Lung (tissue), 11 donors: ENCODE measurements at regions not wholly inside any gene's neighbourhood (a gene's known extent, or its start where the extent isn't known, plus 50 kb on each side); places are given as distances from the start of the nearest gene placed in this dataset.

Experiments
- ATAC-seq: fragments of 200-7000 bp; cut with Tn5 transposase; one replicate; pipeline ENCODE4 v1.9.1; 2020; ENCODE audit warnings: moderate number of reproducible peaks; ENCODE audit not compliant: insufficient read depth, low FRiP score
- DNase-seq, 3 donors: peaks; one replicate each; pipeline ENCODE4 v3.0.0-alpha.2; 2013 to 2017
- H3K27ac ChIP-seq, 2 donors: one replicate each; pipeline ENCODE4 v1.5.1; 2013; ENCODE audit warnings: mild to moderate bottlenecking in 2 of 2, moderate library complexity in 2 of 2, control low read depth in 1 of 2, inconsistent platforms in 1 of 2, low read depth in 1 of 2, low read length in 1 of 2
- H3K27me3 ChIP-seq, 3 donors: one replicate each; pipeline ENCODE4 v1.5.1; 2013; ENCODE audit warnings: low read length in 2 of 3; ENCODE audit not compliant: control insufficient read depth in 3 of 3, insufficient read depth in 3 of 3
- H3K36me3 ChIP-seq, 4 donors: one replicate each; pipeline ENCODE4 v1.5.1; 2013; ENCODE audit warnings: low read length in 4 of 4, mild to moderate bottlenecking in 1 of 4, moderate library complexity in 1 of 4; ENCODE audit not compliant: control insufficient read depth in 4 of 4, insufficient read depth in 4 of 4
- H3K4me1 ChIP-seq, 5 donors: one replicate each; pipeline ENCODE4 v1.5.1; 2013; ENCODE audit warnings: low read length in 5 of 5, mild to moderate bottlenecking in 2 of 5, moderate library complexity in 1 of 5; ENCODE audit not compliant: control insufficient read depth in 5 of 5, insufficient read depth in 5 of 5
- H3K4me3 ChIP-seq: one replicate; pipeline ENCODE4 v1.5.1; 2013; ENCODE audit warnings: mild to moderate bottlenecking, control low read depth, moderate library complexity
- H3K9ac ChIP-seq, 2 donors: one replicate each; pipeline ENCODE4 v1.5.1; 2013; ENCODE audit warnings: low read length in 2 of 2, control low read depth in 1 of 2; ENCODE audit not compliant: insufficient read depth in 1 of 2
- H3K9me3 ChIP-seq, 4 donors: one replicate each; pipeline ENCODE4 v1.5.1; 2013; ENCODE audit warnings: low read length in 3 of 4, mild to moderate bottlenecking in 1 of 4, moderate library complexity in 1 of 4; ENCODE audit not compliant: control insufficient read depth in 4 of 4, insufficient read depth in 3 of 4
- CTCF ChIP-seq: IDR thresholded peaks from 2 replicates; pipeline ENCODE4 v1.5.1; 2012; ENCODE audit warnings: mild to moderate bottlenecking; ENCODE audit errors: control extremely low read depth, extremely low read depth
- WGBS, 2 donors: extraction: QIAGEN DNeasy Blood & Tissue Kit; methylation state at CpG; one replicate each; pipeline ENCODE4 v1.1.7; 2013; 5-methylcytosine and 5-hydroxymethylcytosine counted together
- donor health status: control.
- donor health status: control.
- donor health status: Bipolar disorder and iron deficiency.
- donor health status: healthy.
- donor health status: DM: yes; HTN: yes; CAD: no.

GRCh38 chrX:39670281-39670680 is 427.5 kb downstream of the BCOR start:
- Histone ChIP-seq H3K27ac (no peak overlapping the region), H3K4me1 (peaks cover 0 to 3% (median 0%) of the 10 kb centered on the region in 5 donors), H3K9ac (no peak overlapping the region), H3K4me3 (no peak overlapping the region), H3K36me3 (no peaks in the 10 kb centered on the region), H3K27me3 (peaks cover 3 to 17% (median 7%) of the 10 kb centered on the region in 3 donors), H3K9me3 (peaks cover 0 to 10% (median 0%) of the 10 kb centered on the region in 4 donors)
- DNase-seq (no peak), ATAC-seq (no peak)
- TF ChIP-seq CTCF = no peak
- WGBS, 2 donors = 67 to 85% methylated on average over 5 of the region's 5 CpGs

- Histone ChIP-seq H3K27me3 (peaks cover 3 to 17% (median 7%) of the 10 kb centered on the region in 3 donors), H3K9me3 (peaks cover 0 to 13% (median 0%) of the 10 kb centered on the region in 4 donors), H3K9ac (no peak overlapping the region), H3K4me1 (peaks cover 0 to 3% (median 0%) of the 10 kb centered on the region in 5 donors), H3K27ac (no peak overlapping the region), H3K4me3 (no peak overlapping the region), H3K36me3 (no peaks in the 10 kb centered on the region)
- WGBS, 2 donors = 86 to 98% methylated on average over 2 of the region's 2 CpGs
- DNase-seq (no peak), ATAC-seq (no peak)
- no peak for TF ChIP-seq CTCF
Measured at GRCh38 chrX:39672405-39672804, 425.4 kb downstream of the BCOR start.

GRCh38 chrX:39674490-39675161 is 423.1 kb downstream of the BCOR start:
- Histone ChIP-seq H3K4me3 (no peak overlapping the region), H3K4me1 (peaks cover 0 to 3% (median 0%) of the 10 kb centered on the region in 5 donors), H3K36me3 (no peaks in the 10 kb centered on the region), H3K9me3 (peaks cover 0 to 9% (median 0%) of the 10 kb centered on the region in 4 donors), H3K9ac (no peak overlapping the region), H3K27me3 (peaks cover 4 to 8% (median 7%) of the 10 kb centered on the region in 3 donors), H3K27ac (no peak overlapping the region)
- 82 to 96% methylated on average over 5 of the region's 5 CpGs for WGBS, 2 donors
- no peak for ATAC-seq
- no peak for TF ChIP-seq CTCF
- DNase-seq = no peak
